ENCODE measurements at regions not wholly inside any gene's neighbourhood (a gene's known extent, or its start where the extent isn't known, plus 50 kb on each side); places are given as distances from the start of the nearest gene placed in this dataset.
A peak's percentile ranks its signal among the peaks of the same experiment; 100 is the strongest.

GRCh38 chr12:83471341-83471740 is 784.6 kb downstream of the TMTC2 start:
- Histone ChIP-seq H2AFZ (ENCODE audit: low read depth, low read length) (no peak overlapping the region), H3K27me3 (ENCODE audit: insufficient read depth, low read length) (no peaks in the 10 kb centered on the region), H3K27ac (ENCODE audit: low read depth, low read length) (no peak overlapping the region), H3K79me2 (ENCODE audit: insufficient read depth, low read length) (no peaks in the 10 kb centered on the region), H3K9ac (ENCODE audit: low read length) (no peak overlapping the region), H3K4me1 (ENCODE audit: insufficient read depth, low read length) (no peaks in the 10 kb centered on the region), H3K4me3 (ENCODE audit: insufficient read depth, low read depth, low read length) (no peak overlapping the region), H3K36me3 (ENCODE audit: insufficient read depth, low read length) (no peaks in the 10 kb centered on the region), H3K9me3 (ENCODE audit: insufficient read depth, low read depth, low read length) (no peaks in the 10 kb centered on the region), H3K4me2 (ENCODE audit: low read length) (no peak overlapping the region), H4K20me1 (ENCODE audit: insufficient read depth, low read length) (no peaks in the 10 kb centered on the region)
- Mint-ChIP-seq H3K4me3 (ENCODE audit: unreplicated experiment) (no peak overlapping the region), H3K9me3 (ENCODE audit: unreplicated experiment) (no peaks in the 10 kb centered on the region), H3K27ac (ENCODE audit: unreplicated experiment) (no peak overlapping the region), H3K27me3 (ENCODE audit: low read depth, unreplicated experiment) (no peaks in the 10 kb centered on the region), H3K4me1 (ENCODE audit: low read depth, unreplicated experiment) (no peaks in the 10 kb centered on the region), H3K36me3 (ENCODE audit: low read depth, unreplicated experiment) (no peaks in the 10 kb centered on the region)
- no peak for FAIRE-seq
- no peak for DNase-seq (ENCODE audit: low read depth)
- TF ChIP-seq EZH2 (IDR thresholded peaks at IDR 0.05; ENCODE audit: insufficient read depth, low read length) = no peak
- TF ChIP-seq, protein P1, sequence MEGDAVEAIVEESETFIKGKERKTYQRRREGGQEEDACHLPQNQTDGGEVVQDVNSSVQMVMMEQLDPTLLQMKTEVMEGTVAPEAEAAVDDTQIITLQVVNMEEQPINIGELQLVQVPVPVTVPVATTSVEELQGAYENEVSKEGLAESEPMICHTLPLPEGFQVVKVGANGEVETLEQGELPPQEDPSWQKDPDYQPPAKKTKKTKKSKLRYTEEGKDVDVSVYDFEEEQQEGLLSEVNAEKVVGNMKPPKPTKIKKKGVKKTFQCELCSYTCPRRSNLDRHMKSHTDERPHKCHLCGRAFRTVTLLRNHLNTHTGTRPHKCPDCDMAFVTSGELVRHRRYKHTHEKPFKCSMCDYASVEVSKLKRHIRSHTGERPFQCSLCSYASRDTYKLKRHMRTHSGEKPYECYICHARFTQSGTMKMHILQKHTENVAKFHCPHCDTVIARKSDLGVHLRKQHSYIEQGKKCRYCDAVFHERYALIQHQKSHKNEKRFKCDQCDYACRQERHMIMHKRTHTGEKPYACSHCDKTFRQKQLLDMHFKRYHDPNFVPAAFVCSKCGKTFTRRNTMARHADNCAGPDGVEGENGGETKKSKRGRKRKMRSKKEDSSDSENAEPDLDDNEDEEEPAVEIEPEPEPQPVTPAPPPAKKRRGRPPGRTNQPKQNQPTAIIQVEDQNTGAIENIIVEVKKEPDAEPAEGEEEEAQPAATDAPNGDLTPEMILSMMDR (IDR thresholded peaks at IDR 0.05; ENCODE audit: insufficient read depth, low read depth, low read length) = no peak

DNA sequence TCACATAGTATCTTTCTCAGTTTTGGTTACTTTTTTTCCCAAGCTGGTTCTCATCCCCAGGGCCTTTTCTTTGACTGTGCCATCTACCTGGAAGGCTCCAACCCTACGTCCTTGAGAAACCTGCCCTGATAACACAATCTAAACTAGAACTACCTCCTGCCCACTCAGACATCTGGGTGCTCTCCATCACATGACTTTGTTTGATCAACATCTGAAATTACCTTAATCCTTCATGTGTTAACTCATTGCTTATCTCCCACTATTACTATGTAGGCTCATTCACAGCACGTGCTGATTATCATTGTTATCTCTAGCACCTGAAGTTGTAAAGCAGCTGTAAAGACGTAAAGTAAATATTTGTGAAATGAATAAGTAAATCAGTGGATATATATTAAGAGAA is 784.0 kb downstream of the TMTC2 start:
- Histone ChIP-seq H3K36me3 (ENCODE audit: insufficient read depth, low read length) (no peaks in the 10 kb centered on the region), H3K4me1 (ENCODE audit: insufficient read depth, low read length) (no peaks in the 10 kb centered on the region), H2AFZ (ENCODE audit: low read depth, low read length) (no peak overlapping the region), H3K27ac (ENCODE audit: low read depth, low read length) (no peak overlapping the region), H3K4me3 (ENCODE audit: insufficient read depth, low read depth, low read length) (no peak overlapping the region), H4K20me1 (ENCODE audit: insufficient read depth, low read length) (no peaks in the 10 kb centered on the region), H3K4me2 (ENCODE audit: low read length) (no peak overlapping the region), H3K27me3 (ENCODE audit: insufficient read depth, low read length) (no peaks in the 10 kb centered on the region), H3K9me3 (ENCODE audit: insufficient read depth, low read depth, low read length) (no peaks in the 10 kb centered on the region), H3K79me2 (ENCODE audit: insufficient read depth, low read length) (no peaks in the 10 kb centered on the region), H3K9ac (ENCODE audit: low read length) (no peak overlapping the region)
- Mint-ChIP-seq H3K4me1 (ENCODE audit: low read depth, unreplicated experiment) (no peaks in the 10 kb centered on the region), H3K9me3 (ENCODE audit: unreplicated experiment) (no peaks in the 10 kb centered on the region), H3K27me3 (ENCODE audit: low read depth, unreplicated experiment) (no peaks in the 10 kb centered on the region), H3K27ac (ENCODE audit: unreplicated experiment) (no peak overlapping the region), H3K4me3 (ENCODE audit: unreplicated experiment) (no peak overlapping the region), H3K36me3 (ENCODE audit: low read depth, unreplicated experiment) (no peaks in the 10 kb centered on the region)
- no peak for TF ChIP-seq EZH2 (IDR thresholded peaks at IDR 0.05; ENCODE audit: insufficient read depth, low read length)
- TF ChIP-seq, protein P1 (IDR thresholded peaks at IDR 0.05; ENCODE audit: insufficient read depth, low read depth, low read length) = no peak
- FAIRE-seq (no peak), DNase-seq (ENCODE audit: low read depth) (no peak)

DNA sequence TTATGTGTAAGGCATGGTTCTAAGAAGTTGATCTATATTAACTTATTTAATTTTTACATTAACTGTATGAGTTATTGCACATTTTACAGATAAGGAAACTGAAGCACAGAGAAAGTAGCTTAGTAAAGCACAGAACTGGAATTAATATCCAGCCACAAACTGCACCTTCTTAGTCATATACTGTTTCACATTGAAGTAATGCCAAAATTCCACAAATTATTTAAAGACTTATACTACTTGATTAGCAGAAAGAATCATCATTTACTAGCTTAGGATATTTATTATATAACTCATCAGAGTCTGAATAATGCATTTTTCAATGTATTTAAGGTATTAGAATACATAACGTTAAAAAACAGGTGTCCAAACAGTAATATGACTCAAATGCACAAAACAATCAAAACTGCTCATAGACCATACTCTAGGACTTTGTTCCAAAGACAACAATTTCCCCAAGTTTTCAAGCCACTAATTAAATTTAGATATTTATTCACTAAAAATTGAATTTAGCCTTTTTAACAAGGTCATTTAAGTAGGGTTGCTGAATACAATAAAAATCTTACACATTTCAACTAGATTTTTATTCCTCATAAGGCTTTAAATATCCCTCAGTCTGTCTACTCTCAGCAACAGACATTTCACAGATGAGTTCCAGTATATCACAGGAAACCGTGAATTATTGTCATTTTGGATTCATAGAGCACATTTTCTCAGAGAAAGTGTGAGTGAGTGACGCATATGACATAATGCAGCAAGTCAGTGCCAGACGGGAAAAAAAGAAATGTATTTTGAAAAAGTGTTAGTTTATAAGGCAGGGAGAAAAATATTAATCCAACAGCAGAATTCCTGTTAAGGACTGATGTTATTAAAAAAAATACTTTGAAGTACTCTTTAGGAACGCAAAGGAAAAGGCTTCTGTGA is 782.5 kb downstream of the TMTC2 start:
- H3K9me3 ChIP-seq (ENCODE audit: insufficient read depth, low read depth, low read length) = no peaks in the 10 kb centered on the region
- no peak overlapping the region for H3K4me2 ChIP-seq (ENCODE audit: low read length)
- H3K27me3 ChIP-seq (ENCODE audit: insufficient read depth, low read length) = no peaks in the 10 kb centered on the region
- no peak overlapping the region for H3K4me3 ChIP-seq (ENCODE audit: insufficient read depth, low read depth, low read length)
- Mint-ChIP-seq H3K36me3 (ENCODE audit: low read depth, unreplicated experiment) (no peaks in the 10 kb centered on the region), H3K4me3 (ENCODE audit: unreplicated experiment) (no peak overlapping the region), H3K9me3 (ENCODE audit: unreplicated experiment) (no peaks in the 10 kb centered on the region), H3K27me3 (ENCODE audit: low read depth, unreplicated experiment) (no peaks in the 10 kb centered on the region), H3K4me1 (ENCODE audit: low read depth, unreplicated experiment) (no peaks in the 10 kb centered on the region), H3K27ac (ENCODE audit: unreplicated experiment) (no peak overlapping the region)
- no peaks in the 10 kb centered on the region for H3K4me1 ChIP-seq (ENCODE audit: insufficient read depth, low read length)
- FAIRE-seq (no peak), DNase-seq (ENCODE audit: low read depth) (peak; percentile 6)
- H3K36me3 ChIP-seq (ENCODE audit: insufficient read depth, low read length) = no peaks in the 10 kb centered on the region
- no peaks in the 10 kb centered on the region for H3K79me2 ChIP-seq (ENCODE audit: insufficient read depth, low read length)
- H3K9ac ChIP-seq (ENCODE audit: low read length) = no peak overlapping the region
- no peak for TF ChIP-seq EZH2 (IDR thresholded peaks at IDR 0.05; ENCODE audit: insufficient read depth, low read length)
- TF ChIP-seq, protein P1 (IDR thresholded peaks at IDR 0.05; ENCODE audit: insufficient read depth, low read depth, low read length) = no peak
- no peak overlapping the region for H3K27ac ChIP-seq (ENCODE audit: low read depth, low read length)
- H2AFZ ChIP-seq (ENCODE audit: low read depth, low read length) = no peak overlapping the region
- H4K20me1 ChIP-seq (ENCODE audit: insufficient read depth, low read length) = no peaks in the 10 kb centered on the region

Data from astrocyte (in vitro differentiated cells and primary cell).